HG02610 (cell line): ENCODE measurements at regions not wholly inside any gene's neighbourhood (a gene's known extent, or its start where the extent isn't known, plus 50 kb on each side); places are given as distances from the start of the nearest gene placed in this dataset.

ENCODE experiments used
- ATAC-seq: cut with Tn5 transposase; IDR thresholded peaks from one replicate; pipeline ENCODE4 v1.9.1; 2021; ENCODE audit warnings: mild to moderate bottlenecking, moderate library complexity; ENCODE audit not compliant: unreplicated experiment

DNA sequence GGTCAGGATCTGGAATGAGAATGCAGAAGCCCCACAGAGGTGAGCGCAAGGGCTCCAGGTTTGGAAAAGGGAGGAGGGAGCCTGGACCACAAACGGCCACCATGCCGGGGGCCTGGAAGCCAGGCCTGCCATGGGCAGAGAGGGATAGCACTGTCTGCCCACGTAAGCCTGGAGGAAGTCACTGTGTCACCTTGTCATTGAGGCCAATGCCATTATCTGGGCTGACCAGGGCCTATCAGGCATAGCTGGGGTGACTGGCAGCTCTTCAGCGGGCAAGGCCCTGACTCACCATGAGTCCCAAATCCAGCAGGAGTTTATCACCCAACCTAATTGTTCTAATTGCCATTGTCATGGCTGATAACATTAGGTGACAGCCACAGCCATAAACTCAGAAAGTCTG, 84.6 kb downstream of the MATN1 start:
- no peak for ATAC-seq

DNA sequence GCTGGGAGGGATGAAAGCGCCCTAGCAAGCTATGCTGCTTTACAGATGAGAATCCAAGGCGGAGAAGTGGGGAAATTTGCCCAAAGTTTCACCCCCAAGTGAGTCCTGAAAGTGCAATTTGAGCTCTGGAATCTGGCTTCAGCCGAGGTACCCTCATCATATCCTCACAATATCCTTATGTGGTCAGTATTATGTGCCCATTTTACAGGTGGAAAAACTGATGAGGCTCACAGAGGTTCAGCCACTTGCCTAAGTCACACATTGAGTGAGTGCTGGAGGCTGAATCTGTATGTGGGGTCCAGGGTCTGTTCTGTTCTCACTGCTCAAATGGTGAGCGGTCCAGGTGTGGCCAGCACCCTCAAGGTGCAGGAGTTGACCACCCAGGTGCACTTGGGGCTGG, 85.3 kb downstream of the MATN1 start:
- ATAC-seq: no peak

DNA sequence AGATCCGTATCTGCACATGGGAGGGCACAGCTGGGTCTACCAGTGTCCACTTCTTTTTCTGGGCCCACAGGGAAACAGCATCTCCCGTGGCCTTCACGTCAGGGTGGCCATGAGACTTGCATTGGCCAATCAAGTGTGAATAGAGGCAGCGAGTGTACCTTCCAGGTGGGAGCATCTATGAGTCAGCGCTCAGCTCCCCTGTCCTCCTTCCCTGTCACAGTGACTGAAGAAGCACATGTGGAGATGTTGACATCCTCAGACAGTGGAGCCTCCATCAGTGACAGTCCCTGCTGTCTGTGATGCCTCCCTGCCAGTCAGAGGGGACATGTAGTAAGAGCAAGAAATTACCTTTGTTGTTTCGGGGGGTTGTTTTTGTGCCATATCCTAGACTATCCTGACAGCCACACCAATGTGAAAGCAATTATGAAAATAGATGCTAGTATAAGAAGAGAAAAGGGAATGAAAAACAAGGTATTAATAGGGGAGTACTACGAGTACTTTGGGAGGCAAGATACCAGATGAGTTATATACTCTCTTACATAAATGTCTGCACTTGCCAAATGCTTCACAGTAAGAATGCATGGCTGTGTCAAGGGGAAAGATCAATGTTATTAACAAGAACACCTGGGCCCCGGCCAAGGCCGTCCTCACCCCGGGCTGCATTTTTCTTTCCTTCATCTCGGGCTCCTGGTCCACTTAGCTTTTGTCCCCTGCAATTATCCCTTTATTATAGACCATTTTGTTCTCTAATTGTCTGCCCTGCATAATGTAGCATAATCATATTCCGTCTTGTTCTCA, 86.0 kb downstream of the MATN1 start:
- ATAC-seq: no peak

DNA sequence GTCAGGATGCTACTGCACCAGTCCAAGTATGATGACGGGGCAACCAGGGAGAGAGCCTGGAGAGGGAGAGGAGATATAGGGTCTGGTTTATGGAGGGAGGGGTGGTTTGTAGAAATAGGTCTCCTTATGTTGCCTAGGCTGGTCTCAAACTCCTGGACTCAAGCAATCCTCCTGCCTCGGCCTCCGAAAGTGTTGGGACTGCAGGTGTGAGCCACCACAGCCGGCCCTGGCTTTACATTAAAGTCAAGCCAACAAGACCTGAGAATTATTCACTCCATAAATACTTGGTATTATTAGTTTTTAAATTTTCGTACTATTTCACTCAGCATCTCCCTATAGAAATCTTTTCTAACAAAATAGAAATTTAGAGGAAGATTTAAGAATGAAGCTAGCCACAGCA, 86.8 kb downstream of the MATN1 start:
- no peak for ATAC-seq

DNA sequence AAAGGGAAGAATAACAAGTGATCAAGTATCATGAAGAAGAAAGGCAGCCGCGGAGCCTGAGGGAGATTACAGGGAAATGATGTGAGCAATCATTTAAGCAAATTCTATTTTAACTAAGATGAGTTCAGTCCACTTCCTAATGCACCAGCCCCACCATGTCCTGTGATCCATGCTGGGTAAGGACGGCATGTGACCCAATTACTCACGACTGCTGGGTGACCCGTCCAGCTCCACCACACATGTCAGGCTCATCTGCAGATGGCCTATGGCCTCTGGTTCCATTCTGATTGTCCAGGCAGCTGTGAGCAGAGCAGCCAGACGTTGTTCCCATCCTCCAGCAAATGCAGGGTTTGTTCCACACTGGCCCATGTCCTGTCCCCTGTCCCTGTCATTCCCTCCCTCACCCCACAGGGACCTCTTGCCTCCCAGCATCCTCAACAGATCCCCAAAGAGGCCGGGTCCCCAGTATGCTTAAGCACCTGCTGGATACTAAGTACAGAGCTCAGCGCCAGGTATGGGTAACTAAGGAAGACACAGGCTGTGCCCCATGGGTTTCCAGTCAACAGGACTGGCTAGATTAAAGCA, 87.9 kb downstream of the MATN1 start:
- ATAC-seq: no peak

DNA sequence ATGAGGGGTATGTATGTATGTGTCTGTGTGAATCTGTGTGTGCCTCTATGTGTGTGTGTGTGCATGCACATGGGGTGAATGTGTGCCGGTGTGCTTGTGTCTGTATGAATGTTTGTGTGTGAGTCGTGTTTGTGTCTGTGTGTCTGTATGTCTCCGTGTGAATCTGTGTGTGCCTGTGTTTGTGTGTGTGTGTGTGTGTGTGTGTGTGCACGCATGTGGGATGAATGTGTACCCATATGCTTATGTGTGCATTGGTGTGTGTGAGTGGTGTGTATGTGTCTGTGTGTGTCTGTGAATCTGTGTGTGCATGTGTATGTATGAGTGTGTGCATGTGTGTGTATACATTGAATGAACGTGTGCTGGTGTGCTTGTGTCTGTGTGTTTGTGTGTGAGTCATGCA, 88.9 kb downstream of the MATN1 start:
- ATAC-seq: no peak

DNA sequence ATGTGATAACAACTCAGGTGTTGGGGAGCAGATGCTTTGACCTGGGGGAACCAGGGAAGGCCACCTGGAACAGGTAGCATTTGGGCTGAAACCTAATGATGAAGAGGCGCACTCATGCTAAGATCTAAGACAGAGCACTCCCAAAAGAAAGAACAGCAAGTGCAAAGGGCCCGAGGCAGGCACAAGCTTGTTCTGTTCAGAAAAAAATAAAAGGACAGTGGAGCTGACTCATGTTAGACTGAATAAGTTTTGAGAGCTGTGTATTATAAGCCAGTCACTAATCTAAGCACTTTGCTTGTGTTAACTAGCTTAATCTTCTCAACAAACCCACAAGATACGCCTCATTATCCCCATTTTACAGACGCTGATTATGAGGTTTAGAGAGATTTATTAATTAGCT, 90.1 kb downstream of the MATN1 start:
- no peak for ATAC-seq

DNA sequence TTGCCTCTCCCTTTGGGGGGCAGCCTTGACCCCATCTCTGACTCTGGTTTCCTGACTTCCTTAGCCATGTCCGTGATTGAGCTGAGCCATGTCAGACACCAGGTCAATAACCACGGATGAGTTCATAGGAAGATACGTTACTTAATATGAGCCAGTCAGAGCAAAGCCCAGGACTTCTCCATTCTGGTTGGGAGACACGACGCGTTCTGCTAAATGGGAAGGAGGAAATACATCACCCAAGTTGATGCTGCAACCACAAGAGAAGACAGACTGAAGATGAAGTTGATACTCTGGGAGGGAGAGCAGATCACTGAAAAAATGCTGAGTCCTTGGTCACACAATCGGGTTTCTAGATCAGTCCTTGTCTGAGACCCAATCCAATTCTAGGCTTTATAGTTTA, 90.9 kb downstream of the MATN1 start:
- ATAC-seq: no peak

DNA sequence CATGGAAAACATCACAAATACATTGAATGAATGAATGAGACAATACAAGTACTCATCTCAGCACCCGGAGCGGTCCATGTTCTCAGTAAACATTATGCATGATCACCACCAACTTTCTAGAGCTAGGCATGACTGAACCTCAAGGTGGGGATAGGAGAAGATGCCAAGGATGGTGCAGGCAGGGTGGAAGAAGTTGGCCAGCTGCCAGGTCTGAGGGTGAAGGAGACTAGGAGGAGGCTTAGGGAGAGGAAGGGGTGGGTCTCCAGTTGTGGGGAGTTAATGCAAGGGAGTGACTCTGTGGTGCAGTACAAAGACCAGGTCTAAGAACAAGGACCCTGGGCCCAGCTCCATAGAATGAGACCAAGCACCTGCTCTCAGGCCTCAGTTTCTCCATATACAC, 91.7 kb downstream of the MATN1 start:
- ATAC-seq: no peak

DNA sequence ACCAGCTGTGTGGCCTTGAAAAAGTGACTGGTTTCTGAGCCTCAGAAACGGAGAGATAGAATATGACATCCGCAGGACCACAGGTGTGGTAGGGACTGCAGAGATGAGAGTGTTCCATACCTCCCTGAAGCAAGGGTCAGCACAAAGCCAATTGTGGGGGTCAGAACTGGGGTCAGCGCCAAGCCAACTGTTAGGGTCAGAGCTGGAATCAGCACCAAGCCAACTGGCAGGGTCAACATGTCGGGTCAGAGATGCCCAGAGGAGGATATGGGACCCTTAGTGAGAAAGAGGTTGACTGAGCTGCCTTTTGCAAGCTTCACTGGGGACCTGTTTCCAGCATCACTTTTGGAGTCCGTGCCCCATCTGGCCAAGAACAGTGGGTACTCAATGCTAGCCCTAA, 93.9 kb downstream of the MATN1 start:
- ATAC-seq: no peak

DNA sequence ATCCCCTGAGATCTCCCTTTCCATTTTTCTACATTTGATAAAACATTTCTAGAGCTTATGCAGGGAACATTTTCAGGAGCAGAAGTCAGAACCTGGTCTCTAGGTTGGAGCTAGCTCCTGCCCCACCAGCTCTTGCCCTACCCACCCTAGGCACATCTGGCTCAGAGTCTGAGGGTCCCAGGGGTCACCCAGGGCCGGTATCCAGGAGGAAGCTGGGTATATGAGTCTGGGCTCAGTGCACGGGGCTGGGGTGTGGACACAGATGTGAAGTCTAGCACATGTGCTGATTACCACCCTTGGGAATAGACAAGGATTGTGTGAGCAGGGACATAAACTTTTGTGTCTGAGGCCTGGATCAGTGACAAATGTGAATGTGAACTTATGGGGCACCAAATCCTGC, 95.4 kb downstream of the MATN1 start:
- no peak for ATAC-seq

DNA sequence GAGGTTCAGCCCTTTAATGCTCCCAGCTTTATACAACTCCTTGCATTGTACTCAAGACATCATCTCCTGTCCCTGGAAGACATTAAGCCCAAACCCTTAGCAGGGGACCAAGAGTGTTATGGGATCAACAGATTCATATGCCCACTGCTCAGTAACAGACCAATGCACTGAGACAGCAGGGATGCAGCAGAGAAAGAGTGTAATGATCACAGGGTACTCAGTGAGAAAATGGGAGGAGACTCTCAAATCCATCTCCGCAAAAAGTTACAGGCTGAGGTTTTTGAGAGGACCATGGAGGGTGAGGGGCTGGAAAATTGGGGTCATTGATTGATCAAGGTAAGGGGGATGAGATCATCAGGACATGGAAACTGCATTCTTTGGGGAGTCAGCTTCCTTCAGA, 96.2 kb downstream of the MATN1 start:
- no peak for ATAC-seq

DNA sequence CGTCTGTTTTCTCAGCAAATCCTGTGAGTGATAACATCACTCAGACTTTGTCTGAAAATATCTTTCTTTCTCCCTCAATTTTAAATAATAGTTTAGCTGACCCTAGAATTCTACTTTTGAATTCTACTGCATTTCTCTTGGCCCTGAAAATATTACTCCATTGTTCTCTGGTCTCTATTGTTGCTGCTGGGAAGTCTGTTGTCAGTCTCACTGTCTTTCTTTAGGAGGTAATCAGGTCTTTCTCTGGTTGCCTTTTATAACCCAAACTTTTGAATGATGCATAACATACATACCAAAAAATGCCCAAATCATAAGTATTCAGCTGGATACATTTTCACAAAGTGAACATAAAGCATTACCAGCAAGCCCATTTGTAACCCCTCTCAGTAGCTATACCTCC, 100.0 kb downstream of the MATN1 start:
- ATAC-seq: no peak

DNA sequence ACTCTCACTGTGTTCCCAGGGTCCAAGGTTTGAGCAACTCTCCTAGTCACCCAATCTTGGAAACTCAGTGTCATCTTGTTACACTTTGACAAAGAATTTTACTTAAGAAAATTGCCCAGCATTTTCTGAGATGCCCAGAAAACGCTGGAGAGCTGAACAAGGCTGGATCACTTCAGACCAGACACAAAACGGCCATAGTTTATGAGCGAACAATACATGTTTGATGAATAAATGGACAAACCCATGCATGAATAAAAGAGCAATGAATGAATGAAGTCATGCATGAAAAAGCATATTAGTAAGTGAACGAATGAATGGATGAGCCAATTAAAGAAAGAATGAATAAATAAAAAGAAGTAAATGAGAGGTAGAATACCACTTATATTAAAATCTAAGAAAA, 103.8 kb downstream of the MATN1 start:
- ATAC-seq: no peak

DNA sequence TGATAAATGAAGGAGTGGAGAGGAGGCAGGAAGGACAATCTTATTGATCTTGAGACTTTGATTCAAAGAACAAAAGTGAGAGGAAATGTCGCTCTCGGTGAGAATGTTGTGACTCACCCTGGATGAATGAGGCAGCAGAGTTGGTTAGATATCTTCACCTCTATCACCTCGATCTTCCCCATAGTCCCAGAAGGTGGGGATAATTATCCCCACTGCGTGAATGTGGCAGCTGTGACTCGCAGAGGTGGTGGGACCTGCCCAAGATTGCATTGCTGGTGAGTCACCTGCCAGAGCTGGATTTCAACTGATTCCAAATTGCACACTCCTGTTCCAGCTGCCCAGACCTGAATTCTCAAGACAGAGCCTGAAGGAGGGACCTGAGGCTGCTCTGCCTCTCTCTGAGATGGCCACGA, 105.0 kb downstream of the MATN1 start:
- no peak for ATAC-seq

DNA sequence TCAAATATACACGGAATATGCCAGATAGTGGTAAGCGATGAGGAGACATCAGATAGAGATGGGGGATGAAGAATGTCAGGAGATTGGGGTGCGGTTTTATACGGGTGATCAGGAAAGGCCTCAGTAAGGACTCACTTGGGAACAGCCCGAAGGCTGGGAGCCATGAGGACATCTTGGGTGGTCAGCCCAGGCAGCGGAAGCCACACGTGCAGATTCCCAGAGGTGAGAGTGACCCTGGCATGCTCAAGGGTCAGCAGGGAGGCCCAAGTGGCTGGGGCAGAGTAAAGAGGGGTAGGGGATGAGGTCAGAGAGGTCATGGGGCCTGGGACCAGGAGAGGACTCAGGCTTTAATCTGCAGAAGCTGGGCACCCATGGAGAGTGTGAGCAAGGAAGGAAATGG, 106.6 kb downstream of the MATN1 start:
- ATAC-seq: no peak

DNA sequence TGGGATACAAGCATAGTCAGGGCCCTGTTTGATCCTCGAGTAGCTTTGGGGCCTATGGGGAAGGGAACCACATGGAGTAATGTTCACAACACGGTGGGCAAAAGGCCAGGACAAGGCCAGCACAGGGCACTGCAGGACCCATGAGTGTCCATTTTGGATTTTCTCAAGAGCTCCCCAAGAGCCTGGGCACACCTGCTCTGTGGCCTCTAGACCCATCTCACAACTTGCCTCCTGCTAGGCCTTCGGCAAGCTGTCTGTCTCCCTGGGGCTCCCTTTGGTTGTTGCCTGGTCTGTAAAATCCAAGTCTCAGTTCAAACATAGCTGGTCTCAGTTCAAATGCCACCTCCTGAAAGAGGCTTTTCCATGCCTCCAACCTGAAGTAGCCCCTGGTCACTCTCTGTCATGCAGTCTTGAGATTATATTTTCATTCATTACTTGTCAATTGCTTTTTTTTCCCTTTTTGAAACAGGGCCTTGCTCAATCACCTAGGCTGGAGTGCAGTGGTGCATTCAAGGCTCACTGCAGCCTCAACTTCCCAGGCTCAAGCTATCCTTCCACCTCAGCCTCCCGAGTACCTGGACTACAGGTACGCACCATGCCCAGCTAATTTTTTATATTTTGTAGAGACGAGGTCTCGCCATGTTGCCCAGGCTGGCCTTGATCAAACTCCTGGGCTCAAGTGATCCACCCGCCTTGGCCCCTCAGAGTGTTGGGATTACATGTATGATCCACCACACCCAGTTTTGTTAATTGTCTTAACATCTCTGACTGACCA, 107.4 kb downstream of the MATN1 start:
- no peak for ATAC-seq

DNA sequence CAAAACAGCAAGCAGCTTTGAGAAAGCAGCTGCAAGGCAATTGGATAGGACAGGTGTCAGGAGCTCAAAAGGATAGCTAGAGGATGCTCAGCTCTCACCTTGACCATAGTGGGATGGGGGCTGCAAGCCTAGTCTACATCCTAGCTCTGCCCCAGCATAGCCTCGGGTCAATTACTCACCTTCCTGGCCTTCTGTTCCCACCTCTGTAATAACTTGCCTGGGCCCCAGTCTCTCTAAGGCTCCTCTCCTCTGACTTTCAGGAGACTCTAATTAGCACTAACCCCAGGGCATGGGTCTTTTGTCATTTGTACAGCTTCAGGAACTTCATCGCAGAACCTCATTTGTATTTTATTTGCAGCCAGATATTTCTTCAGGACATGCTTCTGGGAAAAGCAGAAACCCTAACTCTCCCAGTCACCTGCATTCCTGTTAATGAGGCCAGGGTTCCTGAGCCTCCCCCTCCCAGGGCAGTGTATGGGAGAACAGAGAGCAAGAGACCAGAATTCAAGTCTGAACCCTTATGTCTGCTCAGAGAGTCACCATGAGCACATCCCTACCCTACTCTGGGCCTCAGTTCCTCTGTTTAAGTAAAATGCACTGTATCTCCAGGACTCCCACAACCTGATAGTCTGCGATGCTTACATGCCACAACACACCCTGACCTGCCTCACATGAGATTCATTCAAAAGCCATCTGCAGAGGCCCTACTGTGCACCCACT, 108.1 kb downstream of the MATN1 start:
- no peak for ATAC-seq

DNA sequence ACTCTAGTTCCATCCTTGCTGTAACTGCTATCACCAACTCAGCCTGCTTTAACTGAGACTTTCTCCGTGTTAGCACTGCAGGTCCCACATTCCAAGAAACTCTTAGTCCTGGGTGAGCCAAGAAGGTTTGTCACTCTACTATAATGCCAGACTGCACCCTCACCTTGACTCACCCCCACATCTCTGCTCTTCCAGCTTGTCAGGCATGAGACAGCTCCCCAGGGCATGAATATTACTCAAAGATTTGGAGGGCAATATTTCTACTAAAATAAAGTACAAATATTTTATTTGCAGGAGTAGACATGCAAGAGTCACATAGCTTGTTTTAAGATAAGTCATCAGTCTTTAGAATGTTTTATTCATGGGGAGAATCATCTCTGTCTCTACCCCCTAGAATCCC, 110.2 kb downstream of the MATN1 start:
- no peak for ATAC-seq

DNA sequence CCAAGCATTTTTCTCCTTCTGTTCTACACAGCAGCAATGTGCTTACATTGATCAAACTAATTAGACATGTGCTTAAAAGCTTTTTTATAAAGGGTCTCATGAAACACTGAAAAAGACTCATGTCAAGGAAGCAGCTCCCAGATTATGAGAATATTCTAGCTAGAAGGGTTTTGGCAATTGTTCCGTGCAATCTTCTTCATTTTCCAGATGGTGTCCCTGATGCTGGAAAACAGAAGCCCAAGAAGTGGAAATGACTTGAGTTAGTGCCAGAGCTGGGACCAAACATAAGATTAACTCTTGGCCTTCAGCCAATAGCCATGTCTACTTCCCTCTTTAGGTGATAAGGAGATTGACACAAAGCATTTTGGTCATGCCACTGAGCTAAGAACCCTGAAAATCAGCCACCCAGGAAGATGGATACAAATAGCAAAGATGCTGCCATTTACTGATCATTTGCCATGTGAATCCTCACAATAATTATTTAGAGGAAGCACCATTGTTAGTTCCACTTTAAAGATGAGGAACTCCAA, 110.8 kb downstream of the MATN1 start:
- ATAC-seq: no peak

DNA sequence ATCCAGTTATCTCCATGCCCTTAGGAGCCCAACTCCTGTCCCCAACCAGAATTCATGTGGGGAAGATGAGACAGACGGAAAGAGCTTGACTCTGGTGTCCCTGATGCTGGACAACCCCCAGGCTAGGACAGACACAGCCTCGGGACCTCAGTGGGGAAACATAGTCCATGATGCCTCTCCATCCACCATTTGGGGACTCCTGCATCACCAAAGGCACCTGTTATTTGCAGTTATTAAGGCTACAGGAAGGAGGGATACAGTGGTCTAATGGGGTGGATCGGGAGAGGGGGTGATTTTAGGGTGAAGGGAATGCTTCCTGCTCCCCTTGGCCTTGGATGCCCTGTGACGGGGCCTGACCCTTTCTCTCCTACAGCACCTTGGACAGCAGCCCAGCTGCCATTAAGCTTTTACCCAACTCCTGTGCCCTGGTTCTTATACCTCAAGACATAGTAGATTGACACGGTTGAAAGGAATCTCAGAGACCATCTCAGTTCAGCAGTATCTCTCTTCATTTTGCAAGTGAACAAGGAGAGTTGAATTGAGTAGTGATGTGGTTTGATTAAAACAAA, 111.6 kb downstream of the MATN1 start:
- no peak for ATAC-seq
